OCI-LY7 (cell line): ENCODE measurements at regions not wholly inside any gene's neighbourhood (a gene's known extent, or its start where the extent isn't known, plus 50 kb on each side); places are given as distances from the start of the nearest gene placed in this dataset.

Source experiments
- BruUV-seq: library from RNA; stranded (reverse); fragments of 400-500 nt; replicated peaks from 2 replicates; lab custom pipeline; 2021; lab: Mats Ljungman, UMichigan
- CTCF ChIA-PET: fragments of 300-600 bp; sonication (Branson Sonifier 250); formaldehyde crosslinking; loops from one replicate; lab custom pipeline; 2022; ENCODE audit warnings: antibody characterized with exemption; ENCODE audit not compliant: unreplicated experiment; lab: Charles Lee
- POLR2A ChIA-PET: fragments of 300-600 bp; sonication (Branson Sonifier 250); formaldehyde crosslinking; loops from one replicate; lab custom pipeline; 2022; ENCODE audit warnings: antibody characterized with exemption; lab: Charles Lee
- DNase-seq: peaks from one replicate; pipeline ENCODE4 v3.0.0-alpha.2; 2015; ENCODE audit warnings: low spot score
- H2AFZ ChIP-seq: fragments of 200-600 bp; sonication (generic), shearing (Covaris generic); 2 replicates; pipeline ENCODE4 v1.6.1; 2014; ENCODE audit warnings: mild to moderate bottlenecking, antibody characterized with exemption, low read length, moderate library complexity
- H3K27ac ChIP-seq: fragments of 200-600 bp; sonication (generic); 2 replicates; pipeline ENCODE4 v1.5.1; 2014; ENCODE audit warnings: mixed run types, low read depth, mild to moderate bottlenecking, moderate library complexity, low read length, inconsistent platforms; ENCODE audit not compliant: poor library complexity, severe bottlenecking
- H3K36me3 ChIP-seq: fragments of 200-600 bp; sonication (generic); 2 replicates; pipeline ENCODE4 v1.6.1; 2014; ENCODE audit warnings: mild to moderate bottlenecking, antibody characterized with exemption, low read length, moderate library complexity, mixed read lengths; ENCODE audit not compliant: insufficient read depth
- H3K4me1 ChIP-seq: fragments of 200-600 bp; sonication (generic); 2 replicates; pipeline ENCODE4 v1.5.1; 2014; ENCODE audit warnings: mild to moderate bottlenecking, low read length; ENCODE audit not compliant: insufficient read depth, poor library complexity, severe bottlenecking
- H3K4me2 ChIP-seq: fragments of 200-600 bp; sonication (generic); 2 replicates; pipeline ENCODE4 v1.6.1; 2014; ENCODE audit warnings: mild to moderate bottlenecking, low read length
- H3K4me3 ChIP-seq: fragments of 200-600 bp; sonication (generic); 2 replicates; pipeline ENCODE4 v1.5.1; 2014; ENCODE audit warnings: mild to moderate bottlenecking, low read depth, low read length; ENCODE audit not compliant: poor library complexity, severe bottlenecking
- H3K79me2 ChIP-seq: fragments of 200-600 bp; sonication (generic); 2 replicates; pipeline ENCODE4 v1.6.1; 2016; ENCODE audit warnings: low read depth, mild to moderate bottlenecking, low read length, moderate library complexity, mixed read lengths; ENCODE audit not compliant: insufficient read depth
- H3K9me2 ChIP-seq: fragments of 200-600 bp; sonication (generic); 2 replicates; pipeline ENCODE4 v1.6.1; 2016; ENCODE audit warnings: mild to moderate bottlenecking, low read length, mixed read lengths; ENCODE audit not compliant: insufficient read depth
- H3K9me3 ChIP-seq: fragments of 200-600 bp; sonication (generic); 2 replicates; pipeline ENCODE4 v1.6.1; 2014; ENCODE audit warnings: mild to moderate bottlenecking, mixed run types, low read length, mixed read lengths
- H4K20me1 ChIP-seq: fragments of 200-600 bp; sonication (generic); 2 replicates; pipeline ENCODE4 v1.6.1; 2014; ENCODE audit warnings: mild to moderate bottlenecking, antibody characterized with exemption, low read length, moderate library complexity, mixed read lengths; ENCODE audit not compliant: insufficient read depth
- CTCF ChIP-seq: fragments of 200-600 bp; sonication (generic); conservative IDR thresholded peaks from 2 replicates; pipeline ENCODE4 v1.5.1; 2014; ENCODE audit warnings: mild to moderate bottlenecking, antibody characterized with exemption, low read length, moderate library complexity, mixed read lengths
- EZH2phosphoT487 ChIP-seq: fragments of 200-600 bp; sonication (generic); IDR thresholded peaks from 2 replicates; pipeline ENCODE4 v1.6.1; 2018; ENCODE audit warnings: low read depth, borderline replicate concordance, mild to moderate bottlenecking, mixed run types, antibody characterized with exemption, low read length, moderate library complexity, mixed read lengths
- intact Hi-C: fragments of 100-400 bp; cut with micrococcal nuclease; formaldehyde crosslinking; loops from one replicate; pipeline ENCODE4 v1.10.0; 2022; ENCODE audit not compliant: unreplicated experiment

GRCh38 chr2:161048317-161048716, 111.9 kb upstream of the TANK start:
- CTCF ChIA-PET: interaction anchor here (0.6 kb wide), 1 partner anchor 684 kb away, joined by 4 read pairs; no protein-coding TSS in a partner anchor
- no TSS peak for BruUV-seq
- no peak overlapping the region for H3K4me2 ChIP-seq
- TF ChIP-seq CTCF: no peak
- TF ChIP-seq EZH2phosphoT487: no peak
- no peaks in the 10 kb centered on the region for H4K20me1 ChIP-seq
- H3K4me3 ChIP-seq: no peak overlapping the region
- H3K36me3 ChIP-seq: no peaks in the 10 kb centered on the region
- H3K4me1 ChIP-seq: no peaks in the 10 kb centered on the region
- POLR2A ChIA-PET: interaction anchor here (0.5 to 1.1 kb wide), 2 partner anchors 16 to 38 kb away, joined by 3 to 4 read pairs; no protein-coding TSS in a partner anchor
- H3K79me2 ChIP-seq: no peaks in the 10 kb centered on the region
- no peaks in the 10 kb centered on the region for H3K9me2 ChIP-seq
- no peak for DNase-seq
- no peak overlapping the region for H2AFZ ChIP-seq
- intact Hi-C loops: no loop called here
- no peak overlapping the region for H3K27ac ChIP-seq
- no peaks in the 10 kb centered on the region for H3K9me3 ChIP-seq

- Histone ChIP-seq H4K20me1 (no peaks in the 10 kb centered on the region), H3K36me3 (no peaks in the 10 kb centered on the region), H3K79me2 (no peaks in the 10 kb centered on the region), H3K9me2 (no peaks in the 10 kb centered on the region), H2AFZ (no peak overlapping the region), H3K9me3 (no peaks in the 10 kb centered on the region), H3K4me1 (no peaks in the 10 kb centered on the region), H3K27ac (no peak overlapping the region), H3K4me3 (no peak overlapping the region), H3K4me2 (no peak overlapping the region)
- TF ChIP-seq EZH2phosphoT487 (no peak), CTCF (no peak)
- intact Hi-C loops: no loop called here
- ChIA-PET POLR2A (interaction anchor here (0.6 to 1.1 kb wide), 3 partner anchors 14 to 68 kb away, joined by 3 to 4 read pairs (median 4); no protein-coding TSS in a partner anchor), CTCF (no interaction called here)
- BruUV-seq: no TSS peak
- DNase-seq: no peak
These were observed 110.7 kb upstream of the TANK start for GRCh38 chr2:161049559-161049958.

DNA sequence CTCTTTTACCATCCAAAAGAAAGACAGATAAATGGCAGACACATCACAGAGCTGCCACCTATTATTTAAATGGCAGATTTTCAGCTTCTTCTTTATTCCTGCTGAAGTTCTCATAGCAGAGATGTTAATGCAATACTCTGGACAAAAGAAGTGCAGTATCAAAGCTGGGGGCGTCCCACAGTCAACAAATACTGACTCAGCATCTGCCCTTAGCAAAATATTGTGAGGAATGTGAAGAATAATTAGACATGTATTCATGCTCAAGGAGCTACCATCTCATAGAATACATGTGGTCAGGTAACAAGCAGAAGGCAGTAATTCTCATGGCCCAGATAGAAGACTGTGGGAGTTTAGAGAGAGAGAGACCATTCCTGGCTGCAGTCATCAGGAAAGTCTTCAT, 108.0 kb upstream of the TANK start:
- H3K36me3 ChIP-seq: no peaks in the 10 kb centered on the region
- H3K9me2 ChIP-seq: no peaks in the 10 kb centered on the region
- no peaks in the 10 kb centered on the region for H3K4me1 ChIP-seq
- H3K27ac ChIP-seq: no peak overlapping the region
- DNase-seq: no peak
- no peaks in the 10 kb centered on the region for H4K20me1 ChIP-seq
- POLR2A ChIA-PET: interaction anchor here (0.6 kb wide), 1 partner anchor 871 kb away, joined by 3 read pairs; no protein-coding TSS in a partner anchor
- CTCF ChIA-PET: no interaction called here
- BruUV-seq: no TSS peak
- H3K4me3 ChIP-seq: no peak overlapping the region
- no peaks in the 10 kb centered on the region for H3K79me2 ChIP-seq
- TF ChIP-seq EZH2phosphoT487: no peak
- no peak overlapping the region for H3K4me2 ChIP-seq
- H3K9me3 ChIP-seq: no peaks in the 10 kb centered on the region
- intact Hi-C loops: no loop called here
- no peak overlapping the region for H2AFZ ChIP-seq
